ENCODE measurements at regions not wholly inside any gene's neighbourhood (a gene's known extent, or its start where the extent isn't known, plus 50 kb on each side); places are given as distances from the start of the nearest gene placed in this dataset.

DNA sequence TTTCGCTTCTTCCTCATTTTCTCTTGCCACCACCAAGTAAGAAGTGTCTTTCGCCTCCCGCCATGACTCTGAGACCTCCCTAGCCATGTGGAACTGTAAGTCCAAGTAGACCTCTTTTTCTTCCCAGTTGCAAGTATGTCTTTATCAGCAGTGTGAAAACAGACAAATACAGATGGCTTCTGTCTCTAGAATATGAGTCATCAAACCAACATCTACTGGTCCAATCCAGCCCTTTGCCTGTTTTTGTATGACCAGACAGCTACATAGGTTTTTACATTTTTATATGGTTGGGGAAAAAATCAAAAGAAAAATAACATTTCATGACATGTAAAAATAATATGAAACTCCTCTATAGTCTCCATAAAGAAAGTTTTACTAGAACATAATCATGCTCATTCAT is 118.7 kb upstream of the PTPRG start:
- ATAC-seq: no peak
- Histone ChIP-seq H3K27ac (no peak overlapping the region), H3K36me3 (no peaks in the 10 kb centered on the region), H3K4me1 (no peaks in the 10 kb centered on the region), H3K27me3 (no peaks in the 10 kb centered on the region), H3K4me3 (no peak overlapping the region), H3K9me3 (no peaks in the 10 kb centered on the region)
- TF ChIP-seq, protein P1, sequence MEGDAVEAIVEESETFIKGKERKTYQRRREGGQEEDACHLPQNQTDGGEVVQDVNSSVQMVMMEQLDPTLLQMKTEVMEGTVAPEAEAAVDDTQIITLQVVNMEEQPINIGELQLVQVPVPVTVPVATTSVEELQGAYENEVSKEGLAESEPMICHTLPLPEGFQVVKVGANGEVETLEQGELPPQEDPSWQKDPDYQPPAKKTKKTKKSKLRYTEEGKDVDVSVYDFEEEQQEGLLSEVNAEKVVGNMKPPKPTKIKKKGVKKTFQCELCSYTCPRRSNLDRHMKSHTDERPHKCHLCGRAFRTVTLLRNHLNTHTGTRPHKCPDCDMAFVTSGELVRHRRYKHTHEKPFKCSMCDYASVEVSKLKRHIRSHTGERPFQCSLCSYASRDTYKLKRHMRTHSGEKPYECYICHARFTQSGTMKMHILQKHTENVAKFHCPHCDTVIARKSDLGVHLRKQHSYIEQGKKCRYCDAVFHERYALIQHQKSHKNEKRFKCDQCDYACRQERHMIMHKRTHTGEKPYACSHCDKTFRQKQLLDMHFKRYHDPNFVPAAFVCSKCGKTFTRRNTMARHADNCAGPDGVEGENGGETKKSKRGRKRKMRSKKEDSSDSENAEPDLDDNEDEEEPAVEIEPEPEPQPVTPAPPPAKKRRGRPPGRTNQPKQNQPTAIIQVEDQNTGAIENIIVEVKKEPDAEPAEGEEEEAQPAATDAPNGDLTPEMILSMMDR (IDR thresholded peaks at IDR 0.05): no peak
- TF ChIP-seq POLR2A (IDR thresholded peaks at IDR 0.05) (no peak), EP300 (IDR thresholded peaks at IDR 0.05) (no peak), POLR2AphosphoS5 (IDR thresholded peaks at IDR 0.05) (no peak)
- 100% methylated on average over 3 of the region's 3 CpGs for WGBS, 2 donors (ENCODE audit: low coverage in 1 of 2)

DNA sequence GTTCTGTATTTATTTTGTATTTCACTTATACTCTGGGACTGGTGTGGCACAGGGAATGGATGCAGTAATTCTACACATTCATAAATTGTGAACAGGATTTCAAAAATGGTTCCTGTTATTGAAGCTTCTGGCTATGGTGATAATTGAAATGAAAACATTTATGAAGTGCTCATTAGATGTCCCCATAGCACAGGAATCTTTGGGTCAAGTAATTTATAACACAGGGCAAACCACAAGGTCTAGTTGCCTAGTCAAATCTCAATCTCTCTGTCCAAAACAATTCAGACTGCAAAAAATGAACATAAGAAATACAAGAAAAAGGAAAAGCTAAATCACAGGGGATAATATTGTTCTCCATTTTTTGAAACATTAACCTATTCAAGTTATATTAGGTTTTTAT is 117.5 kb upstream of the PTPRG start:
- no peak for TF ChIP-seq EP300 (IDR thresholded peaks at IDR 0.05)
- TF ChIP-seq POLR2A (IDR thresholded peaks at IDR 0.05): no peak
- TF ChIP-seq, protein P1 (IDR thresholded peaks at IDR 0.05): no peak
- TF ChIP-seq POLR2AphosphoS5 (IDR thresholded peaks at IDR 0.05): no peak
- no peaks in the 10 kb centered on the region for H3K36me3 ChIP-seq
- ATAC-seq: no peak
- no peak overlapping the region for H3K4me3 ChIP-seq
- no peaks in the 10 kb centered on the region for H3K9me3 ChIP-seq
- H3K27ac ChIP-seq: no peak overlapping the region
- H3K4me1 ChIP-seq: no peaks in the 10 kb centered on the region
- H3K27me3 ChIP-seq: no peaks in the 10 kb centered on the region

DNA sequence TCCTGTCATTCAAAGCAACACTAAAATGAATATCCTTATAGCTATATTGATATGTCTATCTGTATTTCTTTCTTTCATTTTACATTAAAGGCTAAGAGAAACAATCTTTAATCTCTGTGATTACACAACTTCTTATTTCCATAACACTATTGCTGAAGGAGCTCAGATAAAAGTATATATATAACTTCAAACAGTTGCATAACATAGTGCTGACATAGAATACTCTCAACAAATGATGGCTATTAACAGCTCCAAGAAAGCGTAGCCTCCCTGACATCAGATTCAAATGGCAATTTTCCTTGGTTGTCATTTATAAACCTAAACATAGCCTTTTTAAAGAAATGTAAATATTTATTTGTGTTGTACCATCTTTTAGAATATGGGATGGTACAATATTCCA is 116.6 kb upstream of the PTPRG start:
- no peaks in the 10 kb centered on the region for H3K27me3 ChIP-seq
- no peak overlapping the region for H3K27ac ChIP-seq
- no peaks in the 10 kb centered on the region for H3K36me3 ChIP-seq
- no peaks in the 10 kb centered on the region for H3K4me1 ChIP-seq
- WGBS, 2 donors (ENCODE audit: low coverage in 1 of 2): 89 to 94% methylated on average over 1 of the region's 1 CpG
- TF ChIP-seq, protein P1 (IDR thresholded peaks at IDR 0.05): no peak
- TF ChIP-seq EP300 (IDR thresholded peaks at IDR 0.05) (no peak), POLR2AphosphoS5 (IDR thresholded peaks at IDR 0.05) (no peak), POLR2A (IDR thresholded peaks at IDR 0.05) (no peak)
- no peaks in the 10 kb centered on the region for H3K9me3 ChIP-seq
- ATAC-seq: no peak
- H3K4me3 ChIP-seq: no peak overlapping the region

DNA sequence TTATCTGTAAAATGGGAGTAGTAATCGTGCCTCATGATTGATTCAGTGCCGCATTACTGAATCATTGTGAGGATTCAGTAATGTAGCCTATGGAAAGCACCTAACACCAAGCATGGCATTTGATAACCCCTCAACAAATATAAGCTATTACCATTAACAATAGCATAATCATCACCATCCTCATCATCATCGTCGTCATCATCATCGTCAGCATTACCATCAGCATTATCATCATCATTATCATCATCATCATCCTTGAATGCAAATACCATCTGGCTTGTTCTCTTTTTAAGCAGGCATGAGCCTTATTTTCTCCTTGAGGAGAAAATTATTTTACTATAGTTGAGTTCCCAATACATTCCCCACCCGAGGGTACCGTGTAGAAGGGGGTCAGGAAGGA is 115.4 kb upstream of the PTPRG start:
- H3K4me3 ChIP-seq: no peak overlapping the region
- TF ChIP-seq POLR2A (IDR thresholded peaks at IDR 0.05) (no peak), EP300 (IDR thresholded peaks at IDR 0.05) (no peak), POLR2AphosphoS5 (IDR thresholded peaks at IDR 0.05) (no peak)
- TF ChIP-seq, protein P1 (IDR thresholded peaks at IDR 0.05): no peak
- H3K27ac ChIP-seq: no peak overlapping the region
- 84 to 97% methylated on average over 5 to 7 of the region's 7 CpGs for WGBS, 2 donors (ENCODE audit: low coverage in 1 of 2)
- no peak for ATAC-seq
- H3K36me3 ChIP-seq: no peaks in the 10 kb centered on the region
- no peaks in the 10 kb centered on the region for H3K27me3 ChIP-seq
- no peaks in the 10 kb centered on the region for H3K4me1 ChIP-seq
- no peaks in the 10 kb centered on the region for H3K9me3 ChIP-seq

DNA sequence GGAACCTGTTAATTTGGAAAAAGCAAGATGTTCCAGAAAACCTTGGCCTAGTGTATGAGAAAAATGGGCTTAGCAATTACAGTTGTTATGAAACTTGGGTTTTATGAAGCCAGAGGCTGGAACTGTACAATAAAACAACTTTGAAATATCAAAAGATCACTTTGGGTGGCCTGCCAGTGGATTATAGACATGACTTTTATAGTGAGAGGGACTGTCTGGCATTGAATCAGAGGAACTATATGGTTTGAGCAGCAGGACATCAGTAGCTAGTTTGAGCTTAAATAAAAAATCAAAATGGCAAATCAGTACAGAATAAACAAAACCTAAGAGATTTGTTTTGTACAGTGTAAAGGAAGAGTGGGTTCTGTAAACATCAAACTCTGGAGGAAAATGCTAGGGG is 115.0 kb upstream of the PTPRG start:
- no peak overlapping the region for H3K4me3 ChIP-seq
- H3K4me1 ChIP-seq: no peaks in the 10 kb centered on the region
- no peak for TF ChIP-seq POLR2AphosphoS5 (IDR thresholded peaks at IDR 0.05)
- no peak for TF ChIP-seq EP300 (IDR thresholded peaks at IDR 0.05)
- TF ChIP-seq, protein P1 (IDR thresholded peaks at IDR 0.05): no peak
- H3K27me3 ChIP-seq: no peaks in the 10 kb centered on the region
- no peaks in the 10 kb centered on the region for H3K36me3 ChIP-seq
- H3K27ac ChIP-seq: no peak overlapping the region
- H3K9me3 ChIP-seq: no peaks in the 10 kb centered on the region
- no peak for ATAC-seq

Data from gastroesophageal sphincter (tissue), 4 donors.